ENCODE measurements at regions not wholly inside any gene's neighbourhood (a gene's known extent, or its start where the extent isn't known, plus 50 kb on each side); places are given as distances from the start of the nearest gene placed in this dataset.

- DNase-seq (ENCODE audit: low read depth), result no peak
- H3K4me3 ChIP-seq (ENCODE audit: low read depth, low read length), result no peak overlapping the region
- TF ChIP-seq, protein P1, sequence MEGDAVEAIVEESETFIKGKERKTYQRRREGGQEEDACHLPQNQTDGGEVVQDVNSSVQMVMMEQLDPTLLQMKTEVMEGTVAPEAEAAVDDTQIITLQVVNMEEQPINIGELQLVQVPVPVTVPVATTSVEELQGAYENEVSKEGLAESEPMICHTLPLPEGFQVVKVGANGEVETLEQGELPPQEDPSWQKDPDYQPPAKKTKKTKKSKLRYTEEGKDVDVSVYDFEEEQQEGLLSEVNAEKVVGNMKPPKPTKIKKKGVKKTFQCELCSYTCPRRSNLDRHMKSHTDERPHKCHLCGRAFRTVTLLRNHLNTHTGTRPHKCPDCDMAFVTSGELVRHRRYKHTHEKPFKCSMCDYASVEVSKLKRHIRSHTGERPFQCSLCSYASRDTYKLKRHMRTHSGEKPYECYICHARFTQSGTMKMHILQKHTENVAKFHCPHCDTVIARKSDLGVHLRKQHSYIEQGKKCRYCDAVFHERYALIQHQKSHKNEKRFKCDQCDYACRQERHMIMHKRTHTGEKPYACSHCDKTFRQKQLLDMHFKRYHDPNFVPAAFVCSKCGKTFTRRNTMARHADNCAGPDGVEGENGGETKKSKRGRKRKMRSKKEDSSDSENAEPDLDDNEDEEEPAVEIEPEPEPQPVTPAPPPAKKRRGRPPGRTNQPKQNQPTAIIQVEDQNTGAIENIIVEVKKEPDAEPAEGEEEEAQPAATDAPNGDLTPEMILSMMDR (IDR thresholded peaks at IDR 0.05; ENCODE audit: low read depth, low read length, missing control alignments), result no peak
These were observed 266.7 kb downstream of the HAUS1 start for GRCh38 chr18:46370898-46371297.

- DNase-seq (ENCODE audit: low read depth), result no peak
- H3K4me3 ChIP-seq (ENCODE audit: low read depth, low read length), result no peak overlapping the region
- TF ChIP-seq, protein P1 (IDR thresholded peaks at IDR 0.05; ENCODE audit: low read depth, low read length, missing control alignments), result no peak
These were observed 268.5 kb downstream of the HAUS1 start for GRCh38 chr18:46372670-46373069.

- no peak overlapping the region for H3K4me3 ChIP-seq (ENCODE audit: low read depth, low read length)
- TF ChIP-seq, protein P1 (IDR thresholded peaks at IDR 0.05; ENCODE audit: low read depth, low read length, missing control alignments), result no peak
- DNase-seq (ENCODE audit: low read depth), result no peak
These were observed 268.9 kb downstream of the HAUS1 start for GRCh38 chr18:46373131-46373530.

DNA sequence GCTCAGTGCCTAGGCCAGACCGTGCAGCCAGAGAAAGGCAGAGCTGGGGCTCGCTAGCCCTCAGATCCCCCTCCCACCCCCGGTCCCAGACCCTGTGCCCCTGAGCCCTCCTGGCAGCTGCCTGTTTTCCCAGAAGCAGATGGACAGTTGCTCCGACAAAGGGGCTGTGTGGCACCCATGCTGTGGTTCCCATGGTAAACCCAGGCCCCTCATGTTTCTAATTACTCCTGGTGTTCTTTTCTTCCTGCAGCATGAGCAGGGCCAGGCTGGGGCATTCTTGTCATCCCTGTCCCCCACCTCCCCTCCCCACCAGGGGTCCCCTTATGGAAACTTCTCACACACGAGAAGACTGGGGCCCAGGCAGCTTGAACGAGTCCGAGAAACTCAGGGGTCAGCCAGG is 269.6 kb downstream of the HAUS1 start:
- DNase-seq (ENCODE audit: low read depth), result no peak
- TF ChIP-seq, protein P1 (IDR thresholded peaks at IDR 0.05; ENCODE audit: low read depth, low read length, missing control alignments), result no peak

DNA sequence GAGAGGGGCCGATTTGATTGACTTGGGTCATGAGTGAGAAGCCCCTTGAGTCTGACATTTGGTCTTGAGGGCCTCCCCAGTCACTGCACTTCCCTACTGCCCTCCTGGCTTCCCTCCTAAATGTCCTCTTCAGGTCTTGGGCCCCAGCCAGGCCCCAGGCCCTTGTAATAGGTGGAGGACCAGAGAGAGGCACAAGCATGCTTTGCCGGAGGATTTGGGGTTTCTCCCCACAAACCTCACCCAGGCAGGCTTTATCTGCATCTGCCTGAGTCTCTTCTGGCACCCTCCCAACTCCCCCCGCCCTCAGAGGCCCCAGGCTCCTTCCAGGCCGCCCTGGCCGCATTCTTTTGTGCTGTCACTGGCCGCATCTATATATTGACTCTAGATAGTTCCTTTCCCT is 270.7 kb downstream of the HAUS1 start:
- no peak for DNase-seq (ENCODE audit: low read depth)
- TF ChIP-seq, protein P1 (IDR thresholded peaks at IDR 0.05; ENCODE audit: low read depth, low read length, missing control alignments), result no peak
- no peak overlapping the region for H3K4me3 ChIP-seq (ENCODE audit: low read depth, low read length)

More for the DNA sequence above, 269.6 kb downstream of the HAUS1 start:
- H3K4me3 ChIP-seq (ENCODE audit: low read depth, low read length), result no peak overlapping the region

DNA sequence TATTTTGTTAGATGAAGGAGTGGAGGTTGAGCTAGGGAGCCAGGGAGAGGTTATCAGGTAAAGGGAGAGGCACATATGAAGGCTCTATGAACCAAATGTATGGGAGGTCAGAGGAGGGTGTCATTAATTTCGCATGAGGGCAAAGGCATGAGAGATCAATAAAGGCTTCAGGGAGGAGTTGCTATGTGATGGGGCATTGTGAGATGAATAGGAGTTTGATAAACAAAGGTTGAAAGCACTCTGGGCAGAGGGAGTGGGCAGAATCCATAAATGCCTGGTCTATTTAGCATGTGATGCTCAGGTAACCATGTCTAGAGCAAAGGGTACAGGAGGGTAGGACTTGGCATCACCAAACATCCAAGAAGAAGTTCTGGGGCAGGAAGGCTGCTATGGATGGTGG is 273.4 kb downstream of the HAUS1 start:
- TF ChIP-seq, protein P1 (IDR thresholded peaks at IDR 0.05; ENCODE audit: low read depth, low read length, missing control alignments), result no peak
- no peak overlapping the region for H3K4me3 ChIP-seq (ENCODE audit: low read depth, low read length)
- DNase-seq (ENCODE audit: low read depth), result no peak

DNA sequence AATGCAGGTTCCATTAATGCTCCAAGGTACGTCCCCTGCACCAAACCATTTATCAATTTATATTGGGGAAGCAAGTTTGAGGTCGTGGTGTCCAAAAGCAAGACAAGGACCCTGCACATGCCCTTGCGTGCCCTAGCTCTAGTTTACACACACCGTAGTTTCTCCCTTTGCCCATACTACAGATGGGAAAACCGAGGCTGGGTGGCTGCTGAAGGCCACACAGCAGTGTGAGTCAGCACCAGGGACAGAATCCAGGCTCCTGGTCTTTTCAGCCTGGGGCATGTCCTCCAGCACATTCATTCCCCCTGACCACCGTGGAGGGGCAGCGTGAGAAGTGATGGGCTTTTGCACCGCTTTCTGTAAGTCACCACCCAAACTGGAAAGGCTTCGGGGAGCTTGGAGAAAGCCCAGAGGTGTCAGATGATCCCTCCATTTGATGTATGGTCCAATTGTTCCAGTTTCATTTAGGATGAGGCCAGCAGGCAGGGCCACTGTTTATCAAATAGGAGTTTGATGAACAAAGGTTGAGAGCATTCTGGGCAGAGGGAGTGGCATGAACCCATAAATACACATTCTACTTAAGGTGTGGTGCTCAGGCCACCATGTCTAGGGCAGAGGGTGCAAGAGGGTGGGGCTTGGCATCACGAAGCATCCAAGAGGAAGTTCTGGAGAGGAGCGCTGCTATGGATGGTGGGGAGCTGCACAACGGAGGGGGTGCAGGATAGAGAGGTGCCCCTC is 274.1 kb downstream of the HAUS1 start:
- TF ChIP-seq, protein P1 (IDR thresholded peaks at IDR 0.05; ENCODE audit: low read depth, low read length, missing control alignments), result no peak
- no peak overlapping the region for H3K4me3 ChIP-seq (ENCODE audit: low read depth, low read length)
- DNase-seq (ENCODE audit: low read depth), result no peak

All from GM12864 (cell line).